Osteoblast (primary cell): ENCODE measurements at regions not wholly inside any gene's neighbourhood (a gene's known extent, or its start where the extent isn't known, plus 50 kb on each side); places are given as distances from the start of the nearest gene placed in this dataset.
"Not testable (repeated sequence)": the region's sequence is repeated elsewhere in the genome, so short reads cannot be mapped to it uniquely, and the experiment has no call there.

Experiments used
- DNase-seq: peaks from one replicate; pipeline ENCODE4 v3.0.0; 2011; ENCODE audit warnings: low spot score, mixed read lengths; ENCODE audit not compliant: insufficient read length; ENCODE audit errors: missing footprints
- H2AFZ ChIP-seq: 2 replicates; pipeline ENCODE4 v1.6.0; 2011; ENCODE audit warnings: mild to moderate bottlenecking, low read length
- H3K27ac ChIP-seq: 2 replicates; pipeline ENCODE4 v1.5.1; 2011; ENCODE audit warnings: mild to moderate bottlenecking, low read depth, low read length, moderate library complexity
- H3K27me3 ChIP-seq: 2 replicates; pipeline ENCODE4 v1.6.0; 2012; ENCODE audit warnings: mild to moderate bottlenecking, control low read depth, inconsistent platforms, low read length, moderate library complexity; ENCODE audit not compliant: insufficient read depth
- H3K36me3 ChIP-seq: 2 replicates; pipeline ENCODE4 v1.5.1; 2011; ENCODE audit warnings: mild to moderate bottlenecking, low read length, control low read depth, moderate library complexity; ENCODE audit not compliant: insufficient read depth
- H3K4me1 ChIP-seq: 2 replicates; pipeline ENCODE4 v1.5.1; 2011; ENCODE audit warnings: mild to moderate bottlenecking, low read length, control low read depth, moderate library complexity; ENCODE audit not compliant: insufficient read depth
- H3K4me2 ChIP-seq: 2 replicates; pipeline ENCODE4 v1.6.0; 2011; ENCODE audit warnings: mild to moderate bottlenecking, low read length; ENCODE audit not compliant: insufficient read depth
- H3K4me3 ChIP-seq: fragments of 200-600 bp; sonication (generic); 3 replicates; pipeline ENCODE4 v1.5.1; 2012; ENCODE audit warnings: mild to moderate bottlenecking, low read length, inconsistent platforms; ENCODE audit not compliant: insufficient read depth
- H3K79me2 ChIP-seq: 2 replicates; pipeline ENCODE4 v1.6.0; 2012; ENCODE audit warnings: mild to moderate bottlenecking, low read length, control low read depth, inconsistent platforms; ENCODE audit not compliant: insufficient read depth
- H3K9me3 ChIP-seq: 2 replicates; pipeline ENCODE4 v1.5.1; 2011; ENCODE audit warnings: low read depth, low read length, control low read depth
- H4K20me1 ChIP-seq: 2 replicates; pipeline ENCODE4 v1.6.0; 2012; ENCODE audit warnings: mild to moderate bottlenecking, low read length, control low read depth; ENCODE audit not compliant: insufficient read depth
- CTCF ChIP-seq: IDR thresholded peaks from 2 replicates; pipeline ENCODE4 v1.5.1; 2011; ENCODE audit warnings: mild to moderate bottlenecking, low read depth, low read length, moderate library complexity; ENCODE audit errors: extremely low read depth

- no peaks in the 10 kb centered on the region for H4K20me1 ChIP-seq
- H3K27ac ChIP-seq, result no peak overlapping the region
- H3K4me1 ChIP-seq, result no peaks in the 10 kb centered on the region
- H3K4me3 ChIP-seq, result no peak overlapping the region
- no peaks in the 10 kb centered on the region for H3K36me3 ChIP-seq
- no peaks in the 10 kb centered on the region for H3K27me3 ChIP-seq
- no peak overlapping the region for H2AFZ ChIP-seq
- no peak for DNase-seq
- H3K9me3 ChIP-seq, result no peaks in the 10 kb centered on the region
- TF ChIP-seq CTCF, result no peak
- no peak overlapping the region for H3K4me2 ChIP-seq
- H3K79me2 ChIP-seq, result no peaks in the 10 kb centered on the region
Observed at GRCh38 chr21:21864321-21864840, 866.2 kb downstream of the NCAM2 start.

- H3K27me3 ChIP-seq, result no peaks in the 10 kb centered on the region
- H3K4me1 ChIP-seq, result no peaks in the 10 kb centered on the region
- H2AFZ ChIP-seq, result no peak overlapping the region
- no peaks in the 10 kb centered on the region for H3K36me3 ChIP-seq
- peak; percentile 32 for DNase-seq
- H3K79me2 ChIP-seq, result no peaks in the 10 kb centered on the region
- H3K9me3 ChIP-seq, result no peaks in the 10 kb centered on the region
- H3K27ac ChIP-seq, result no peak overlapping the region
- TF ChIP-seq CTCF, result no peak
- no peak overlapping the region for H3K4me3 ChIP-seq
- H3K4me2 ChIP-seq, result no peak overlapping the region
- no peaks in the 10 kb centered on the region for H4K20me1 ChIP-seq
Observed at GRCh38 chr21:21897275-21897883, 899.2 kb downstream of the NCAM2 start.

GRCh38 chr21:21898801-21899200 is 900.6 kb downstream of the NCAM2 start:
- no peaks in the 10 kb centered on the region for H3K4me1 ChIP-seq
- TF ChIP-seq CTCF, result no peak
- no peak overlapping the region for H3K4me2 ChIP-seq
- no peak overlapping the region for H3K4me3 ChIP-seq
- H3K79me2 ChIP-seq, result no peaks in the 10 kb centered on the region
- H3K9me3 ChIP-seq, result no peaks in the 10 kb centered on the region
- H4K20me1 ChIP-seq, result no peaks in the 10 kb centered on the region
- no peak overlapping the region for H2AFZ ChIP-seq
- H3K27ac ChIP-seq, result no peak overlapping the region
- H3K36me3 ChIP-seq, result no peaks in the 10 kb centered on the region
- no peaks in the 10 kb centered on the region for H3K27me3 ChIP-seq
- DNase-seq, result no peak

GRCh38 chr21:21902416-21902815 is 904.2 kb downstream of the NCAM2 start:
- not testable (repeated sequence) for DNase-seq, H3K4me1 ChIP-seq, H2AFZ ChIP-seq

More at GRCh38 chr21:21902416-21902815, 904.2 kb downstream of the NCAM2 start:
- H3K79me2 ChIP-seq, H3K27me3 ChIP-seq, H3K36me3 ChIP-seq, H3K4me2 ChIP-seq, H3K9me3 ChIP-seq, H4K20me1 ChIP-seq, H3K27ac ChIP-seq, H3K4me3 ChIP-seq: not testable (repeated sequence)
